Activated naive CD8-positive, alpha-beta T cell treated with anti-CD3 and anti-CD28 coated beads, Interleukin-2, amount 50 U/mL, for 24 hours (primary cell): ENCODE measurements at regions not wholly inside any gene's neighbourhood (a gene's known extent, or its start where the extent isn't known, plus 50 kb on each side); places are given as distances from the start of the nearest gene placed in this dataset.
"Not testable (repeated sequence)": the region's sequence is repeated elsewhere in the genome, so short reads cannot be mapped to it uniquely, and the experiment has no call there.

Experiments used
- ATAC-seq: fragments of 150-1000 bp; cut with Tn5 transposase; one replicate; pipeline ENCODE4 v1.10.0; 2021
- DNase-seq: peaks from one replicate; pipeline ENCODE4 v3.0.0; 2021
- H3K27ac Mint-ChIP-seq: one replicate; pipeline ENCODE4 v1.8.0; 2021; ENCODE audit warnings: mild to moderate bottlenecking, mixed read lengths
- H3K27me3 Mint-ChIP-seq: one replicate; pipeline ENCODE4 v1.8.0; 2021; ENCODE audit warnings: mixed read lengths
- H3K36me3 Mint-ChIP-seq: one replicate; pipeline ENCODE4 v1.8.0; 2021; ENCODE audit warnings: low read depth, mixed read lengths
- H3K4me1 Mint-ChIP-seq: one replicate; pipeline ENCODE4 v1.8.0; 2021; ENCODE audit warnings: mixed read lengths
- H3K4me3 Mint-ChIP-seq: one replicate; pipeline ENCODE4 v1.8.0; 2021; ENCODE audit warnings: mild to moderate bottlenecking, moderate library complexity, mixed read lengths
- H3K9me3 Mint-ChIP-seq: one replicate; pipeline ENCODE4 v1.8.0; 2021; ENCODE audit warnings: mixed read lengths

- no peak overlapping the region for H3K27ac Mint-ChIP-seq
- ATAC-seq (no peak), DNase-seq (no peak)
- no peaks in the 10 kb centered on the region for H3K4me1 Mint-ChIP-seq
- no peaks in the 10 kb centered on the region for H3K9me3 Mint-ChIP-seq
- H3K27me3 Mint-ChIP-seq = peaks cover 31% of the 10 kb centered on the region
- no peaks in the 10 kb centered on the region for H3K36me3 Mint-ChIP-seq
- no peak overlapping the region for H3K4me3 Mint-ChIP-seq
These were observed 189.2 kb upstream of the EXOC2 start for GRCh38 chr6:882084-882598.

DNA sequence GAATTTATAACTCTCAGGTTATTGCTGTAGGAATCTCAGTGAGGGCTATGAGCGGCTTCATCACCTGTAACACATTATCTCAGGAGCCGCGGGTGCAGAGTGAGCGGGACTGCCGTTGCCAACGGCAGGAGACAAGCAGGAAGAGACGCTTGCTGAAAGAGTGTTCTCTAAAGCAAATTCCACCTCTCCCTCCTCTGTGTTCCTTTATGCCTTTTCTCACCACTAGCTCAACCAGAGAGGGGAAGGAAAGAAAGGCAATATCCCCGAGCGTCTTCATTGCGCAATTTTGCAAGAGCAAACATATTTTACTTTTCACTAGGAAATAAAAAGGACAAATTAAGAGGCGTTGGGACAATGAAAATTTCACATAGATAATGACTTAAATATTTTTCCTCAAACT is 185.2 kb upstream of the EXOC2 start:
- Mint-ChIP-seq H3K4me3 (no peak overlapping the region), H3K4me1 (no peaks in the 10 kb centered on the region), H3K27me3 (peaks cover 33% of the 10 kb centered on the region), H3K9me3 (no peaks in the 10 kb centered on the region), H3K36me3 (no peaks in the 10 kb centered on the region), H3K27ac (no peak overlapping the region)
- DNase-seq (no peak), ATAC-seq (no peak)

- no peaks in the 10 kb centered on the region for H3K9me3 Mint-ChIP-seq
- H3K27me3 Mint-ChIP-seq = peaks cover 25% of the 10 kb centered on the region
- H3K36me3 Mint-ChIP-seq = no peaks in the 10 kb centered on the region
- no peak for ATAC-seq
- H3K4me3 Mint-ChIP-seq = no peak overlapping the region
- H3K4me1 Mint-ChIP-seq = no peaks in the 10 kb centered on the region
- no peak overlapping the region for H3K27ac Mint-ChIP-seq
- no peak for DNase-seq
These were observed 182.1 kb upstream of the EXOC2 start for GRCh38 chr6:875012-875411.

DNA sequence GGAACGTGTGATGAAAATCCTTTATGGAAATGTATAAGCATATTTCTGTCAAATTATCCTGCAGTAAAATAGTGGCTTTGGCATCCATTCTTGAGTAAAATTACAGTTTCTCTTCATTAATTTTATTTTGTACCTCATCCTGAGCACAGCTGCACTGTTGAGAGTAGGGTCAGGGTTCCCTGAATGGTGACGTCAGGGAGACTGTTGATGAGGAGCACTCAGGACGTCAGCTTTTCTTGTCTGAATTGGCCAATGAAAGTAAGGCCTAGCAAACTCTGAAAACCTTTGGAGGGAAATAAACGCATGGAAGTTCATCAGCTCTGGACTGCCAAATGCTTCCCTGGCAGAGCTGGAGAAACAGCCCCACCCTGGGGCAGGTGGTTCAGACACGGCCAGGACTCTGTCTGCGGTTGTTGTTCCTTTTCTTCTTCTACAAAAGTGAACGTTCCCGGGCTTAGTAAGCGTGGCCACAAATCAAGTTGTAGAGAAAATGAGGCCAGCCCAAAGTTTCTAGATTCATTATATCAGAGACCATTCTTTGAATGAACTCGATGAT is 179.7 kb upstream of the EXOC2 start:
- peaks cover 19% of the 10 kb centered on the region for H3K27me3 Mint-ChIP-seq

DNA sequence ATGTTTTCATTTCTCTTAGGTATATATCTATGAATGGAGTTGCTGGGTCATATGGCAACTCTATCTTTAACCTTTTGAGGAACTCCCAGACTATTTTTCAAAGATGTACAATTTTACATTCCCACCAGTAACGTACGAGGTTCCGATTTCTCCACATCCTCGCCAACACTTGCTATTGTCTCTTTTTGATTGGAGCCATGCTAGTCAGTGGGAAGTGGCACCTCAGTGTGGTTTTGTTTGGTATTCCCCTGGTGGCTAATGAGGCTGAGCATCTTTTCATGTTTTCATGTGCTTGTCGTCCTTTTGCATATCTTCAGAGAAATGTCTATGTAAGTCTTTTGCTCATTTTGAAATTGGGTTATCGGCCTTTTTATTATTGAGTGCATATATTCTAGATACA is 178.6 kb upstream of the EXOC2 start:
- no peaks in the 10 kb centered on the region for H3K9me3 Mint-ChIP-seq
- H3K36me3 Mint-ChIP-seq = no peaks in the 10 kb centered on the region
- H3K4me3 Mint-ChIP-seq = no peak overlapping the region
- H3K27ac Mint-ChIP-seq = no peak overlapping the region
- H3K4me1 Mint-ChIP-seq = no peaks in the 10 kb centered on the region
- ATAC-seq (no peak), DNase-seq (no peak)
- H3K27me3 Mint-ChIP-seq = peaks cover 13% of the 10 kb centered on the region

More for the DNA sequence above, 179.7 kb upstream of the EXOC2 start:
- no peak overlapping the region for H3K27ac Mint-ChIP-seq
- no peaks in the 10 kb centered on the region for H3K9me3 Mint-ChIP-seq
- H3K4me3 Mint-ChIP-seq = no peak overlapping the region
- no peaks in the 10 kb centered on the region for H3K4me1 Mint-ChIP-seq
- no peak for DNase-seq
- ATAC-seq = no peak
- H3K36me3 Mint-ChIP-seq = no peaks in the 10 kb centered on the region

GRCh38 chr6:870096-870495 is 177.2 kb upstream of the EXOC2 start:
- no peak overlapping the region for H3K27ac Mint-ChIP-seq
- no peak for ATAC-seq
- no peak overlapping the region for H3K4me3 Mint-ChIP-seq
- H3K4me1 Mint-ChIP-seq = no peaks in the 10 kb centered on the region
- H3K36me3 Mint-ChIP-seq = no peaks in the 10 kb centered on the region
- H3K9me3 Mint-ChIP-seq = no peaks in the 10 kb centered on the region
- peaks cover 11% of the 10 kb centered on the region for H3K27me3 Mint-ChIP-seq
- no peak for DNase-seq

- ATAC-seq = no peak
- Mint-ChIP-seq H3K9me3 (no peaks in the 10 kb centered on the region), H3K36me3 (no peaks in the 10 kb centered on the region)
These were observed 175.3 kb upstream of the EXOC2 start for GRCh38 chr6:868201-868600.

DNA sequence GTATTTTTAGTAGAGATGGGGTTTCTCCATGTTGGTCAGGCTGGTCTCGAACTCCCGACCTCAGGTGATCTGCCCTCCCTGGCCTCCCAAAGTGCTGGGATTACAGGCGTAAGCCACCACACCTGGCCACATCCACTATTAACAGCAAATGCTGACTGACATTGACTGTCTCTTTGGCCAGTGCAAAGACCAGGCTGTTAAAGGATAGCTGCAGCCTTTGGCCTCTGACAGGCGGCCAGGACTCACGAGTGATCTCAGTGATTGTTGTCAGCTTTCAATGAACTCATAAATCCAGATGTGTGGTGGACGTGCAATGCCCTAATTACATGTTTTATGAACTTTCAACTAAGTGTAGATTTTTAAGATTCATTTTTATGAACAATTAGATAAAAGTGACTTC is 174.4 kb upstream of the EXOC2 start:
- DNase-seq = no peak
- no peaks in the 10 kb centered on the region for H3K36me3 Mint-ChIP-seq
- no peak for ATAC-seq
- peaks cover 17% of the 10 kb centered on the region for H3K27me3 Mint-ChIP-seq
- H3K4me1 Mint-ChIP-seq = no peaks in the 10 kb centered on the region
- no peak overlapping the region for H3K27ac Mint-ChIP-seq
- no peak overlapping the region for H3K4me3 Mint-ChIP-seq
- H3K9me3 Mint-ChIP-seq = no peaks in the 10 kb centered on the region

More at GRCh38 chr6:868201-868600, 175.3 kb upstream of the EXOC2 start:
- H3K27me3 Mint-ChIP-seq = peaks cover 20% of the 10 kb centered on the region
- no peaks in the 10 kb centered on the region for H3K4me1 Mint-ChIP-seq
- DNase-seq = no peak
- no peak overlapping the region for H3K4me3 Mint-ChIP-seq
- no peak overlapping the region for H3K27ac Mint-ChIP-seq

DNA sequence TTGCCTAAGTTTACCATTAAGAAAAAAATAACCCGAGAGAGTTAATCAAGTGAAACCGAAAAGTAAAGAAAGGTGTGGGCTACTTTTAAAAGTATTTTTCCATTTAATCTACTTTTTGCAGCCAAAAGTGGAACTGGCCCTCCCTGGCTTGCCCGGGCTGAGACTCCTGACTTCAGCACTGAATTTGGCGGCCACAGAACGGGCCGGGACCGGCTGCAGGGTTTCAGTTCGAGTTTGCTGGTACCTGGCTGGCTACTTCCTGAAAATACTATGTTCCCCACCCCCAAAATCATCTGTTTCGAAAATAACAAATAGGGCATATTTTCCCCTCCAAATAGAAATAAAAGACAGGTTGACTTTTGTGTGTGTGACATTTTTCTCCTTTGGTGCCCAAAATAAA is 173.4 kb upstream of the EXOC2 start:
- no peaks in the 10 kb centered on the region for H3K4me1 Mint-ChIP-seq
- H3K27ac Mint-ChIP-seq = no peak overlapping the region

GRCh38 chr6:865846-866245 is 172.9 kb upstream of the EXOC2 start:
- no peak for ATAC-seq

More for the DNA sequence above, 173.4 kb upstream of the EXOC2 start:
- H3K4me3 Mint-ChIP-seq = no peak overlapping the region
- no peaks in the 10 kb centered on the region for H3K9me3 Mint-ChIP-seq
- H3K27me3 Mint-ChIP-seq = peaks cover 21% of the 10 kb centered on the region
- DNase-seq = no peak
- no peaks in the 10 kb centered on the region for H3K36me3 Mint-ChIP-seq
- ATAC-seq = no peak

DNA sequence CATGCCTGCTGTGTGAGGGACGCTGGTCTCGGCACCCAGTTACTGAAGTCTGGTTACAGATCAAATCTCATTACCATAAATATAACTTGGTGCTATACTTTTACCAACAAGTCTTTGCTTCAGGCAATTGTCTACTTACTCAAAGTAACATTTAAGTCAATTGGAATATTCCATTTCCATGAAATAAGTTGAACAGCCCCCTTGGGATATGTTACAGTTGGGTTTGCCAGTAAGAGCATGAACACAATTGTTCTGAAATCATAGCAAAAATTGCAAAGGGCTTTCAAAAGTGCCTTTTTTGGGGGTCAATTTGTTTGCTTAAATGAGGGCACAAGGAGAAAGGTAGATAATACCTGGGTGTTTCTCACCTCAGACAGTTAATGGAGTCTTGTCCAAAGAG is 170.9 kb upstream of the EXOC2 start:
- peaks cover 28% of the 10 kb centered on the region for H3K27me3 Mint-ChIP-seq
- no peaks in the 10 kb centered on the region for H3K9me3 Mint-ChIP-seq
- ATAC-seq = no peak
- no peak for DNase-seq
- H3K36me3 Mint-ChIP-seq = no peaks in the 10 kb centered on the region
- H3K27ac Mint-ChIP-seq = no peak overlapping the region
- no peaks in the 10 kb centered on the region for H3K4me1 Mint-ChIP-seq
- no peak overlapping the region for H3K4me3 Mint-ChIP-seq

More at GRCh38 chr6:865846-866245, 172.9 kb upstream of the EXOC2 start:
- no peak for DNase-seq
- H3K36me3 Mint-ChIP-seq = no peaks in the 10 kb centered on the region
- H3K4me1 Mint-ChIP-seq = no peaks in the 10 kb centered on the region
- peaks cover 23% of the 10 kb centered on the region for H3K27me3 Mint-ChIP-seq
- no peak overlapping the region for H3K27ac Mint-ChIP-seq
- no peak overlapping the region for H3K4me3 Mint-ChIP-seq
- H3K9me3 Mint-ChIP-seq = no peaks in the 10 kb centered on the region

- peaks cover 27% of the 10 kb centered on the region for H3K27me3 Mint-ChIP-seq
- not testable (repeated sequence) for ATAC-seq, H3K4me3 Mint-ChIP-seq, H3K36me3 Mint-ChIP-seq, H3K9me3 Mint-ChIP-seq, H3K27ac Mint-ChIP-seq, DNase-seq, H3K4me1 Mint-ChIP-seq
These were observed 170.2 kb upstream of the EXOC2 start for GRCh38 chr6:863127-863526.

GRCh38 chr6:859936-860335 is 167.0 kb upstream of the EXOC2 start:
- Mint-ChIP-seq H3K9me3 (no peaks in the 10 kb centered on the region), H3K27me3 (peaks cover 33% of the 10 kb centered on the region), H3K4me3 (no peak overlapping the region), H3K27ac (no peak overlapping the region), H3K4me1 (no peaks in the 10 kb centered on the region), H3K36me3 (no peaks in the 10 kb centered on the region)
- ATAC-seq (no peak), DNase-seq (no peak)

- H3K4me3 Mint-ChIP-seq = no peak overlapping the region
- H3K9me3 Mint-ChIP-seq = peaks cover 3% of the 10 kb centered on the region
- DNase-seq (no peak), ATAC-seq (no peak)
- H3K36me3 Mint-ChIP-seq = no peaks in the 10 kb centered on the region
- no peak overlapping the region for H3K27ac Mint-ChIP-seq
- peaks cover 15% of the 10 kb centered on the region for H3K27me3 Mint-ChIP-seq
- no peaks in the 10 kb centered on the region for H3K4me1 Mint-ChIP-seq
These were observed 161.6 kb upstream of the EXOC2 start for GRCh38 chr6:854406-855118.

GRCh38 chr6:852216-852615 is 159.3 kb upstream of the EXOC2 start:
- not testable (repeated sequence) for ATAC-seq, H3K36me3 Mint-ChIP-seq, H3K4me1 Mint-ChIP-seq, H3K27ac Mint-ChIP-seq, H3K27me3 Mint-ChIP-seq, DNase-seq, H3K4me3 Mint-ChIP-seq
- peaks cover 10% of the 10 kb centered on the region for H3K9me3 Mint-ChIP-seq
